K562 (cell line): ENCODE measurements at regions not wholly inside any gene's neighbourhood (a gene's known extent, or its start where the extent isn't known, plus 50 kb on each side); places are given as distances from the start of the nearest gene placed in this dataset.

Experiments used
- CBFA2T2 ChIP-seq: fragments of 450-650 bp; conservative IDR thresholded peaks from 2 replicates; pipeline ENCODE4 v1.6.1; 2017; ENCODE audit warnings: mild to moderate bottlenecking
- CBFA2T3 ChIP-seq: fragments of 450-650 bp; IDR thresholded peaks from 2 replicates; pipeline ENCODE4 v1.6.1; 2017
- CREB5 ChIP-seq: fragments of 250-450 bp; sonication (Bioruptor Pico); IDR thresholded peaks from 2 replicates; pipeline ENCODE4 v1.5.0; 2020; ENCODE audit warnings: mild to moderate bottlenecking
- DNMT1 ChIP-seq: fragments of 450-650 bp; IDR thresholded peaks from 2 replicates; pipeline ENCODE4 v1.6.1; 2016; ENCODE audit warnings: antibody characterized with exemption, mild to moderate bottlenecking
- NCOA6 ChIP-seq: fragments of 450-650 bp; IDR thresholded peaks from 2 replicates; pipeline ENCODE4 v1.6.1; 2017; ENCODE audit warnings: mild to moderate bottlenecking
- NFIC ChIP-seq: fragments of 450-650 bp; IDR thresholded peaks from 2 replicates; pipeline ENCODE4 v1.6.1; 2017; ENCODE audit warnings: mild to moderate bottlenecking, inconsistent platforms
- PPARD ChIP-seq: fragments of 250-450 bp; sonication (Bioruptor Pico); IDR thresholded peaks from 2 replicates; pipeline ENCODE4 v1.8.0; 2022; ENCODE audit warnings: inconsistent platforms, mild to moderate bottlenecking, moderate library complexity
- SNAPC5 ChIP-seq: fragments of 250-450 bp; sonication (Bioruptor Pico); IDR thresholded peaks from 2 replicates; pipeline ENCODE4 v1.8.0; 2021; ENCODE audit warnings: moderate library complexity, mild to moderate bottlenecking, inconsistent platforms
- SRSF7 ChIP-seq: fragments of 200-400 bp; formaldehyde crosslinking; optimal IDR thresholded peaks from 2 replicates; pipeline ENCODE3; 2017; ENCODE audit warnings: mild to moderate bottlenecking, low read depth, low read length
- TAL1 ChIP-seq: fragments of 450-650 bp; IDR thresholded peaks from 2 replicates; pipeline ENCODE4 v1.6.1; 2016; ENCODE audit warnings: mild to moderate bottlenecking
- TEAD2 ChIP-seq: fragments of 450-650 bp; IDR thresholded peaks from 2 replicates; pipeline ENCODE4 v1.6.1; 2016; ENCODE audit warnings: missing genetic modification characterization, control low read depth, missing compliant biosample characterization
- UBTF ChIP-seq, 2 experiments: IDR thresholded peaks; 2 replicates each; pipeline ENCODE4 v1.6.1; 2012; ENCODE audit warnings: improper control_type of control experiment in 2 of 2, low read depth in 2 of 2, low read length in 2 of 2, borderline replicate concordance in 1 of 2
- ZFX ChIP-seq: sonication (generic); formaldehyde crosslinking; IDR thresholded peaks from 2 replicates; pipeline ENCODE4 v1.8.0; 2022; ENCODE audit warnings: mild to moderate bottlenecking, missing genetic modification reagents, moderate library complexity
- ZNF766 ChIP-seq: fragments of 200-800 bp; sonication (Bioruptor generic); conservative IDR thresholded peaks from 2 replicates; pipeline ENCODE4 v1.6.1; 2016; ENCODE audit warnings: missing genetic modification characterization, missing compliant biosample characterization
- TF ChIP-seq, protein P1 (sequence below): fragments of 200-400 bp; formaldehyde crosslinking; IDR thresholded peaks from 2 replicates; pipeline ENCODE4 v1.6.1; 2017; ENCODE audit warnings: mild to moderate bottlenecking, low read depth, low read length, moderate library complexity
- TF ChIP-seq, protein P2 (sequence below): sonication (generic); formaldehyde crosslinking; IDR thresholded peaks from 2 replicates; pipeline ENCODE4 v1.8.0; 2022; ENCODE audit warnings: mild to moderate bottlenecking, missing genetic modification reagents
- TF ChIP-seq, protein P3 (sequence below): fragments of 450-650 bp; IDR thresholded peaks from 2 replicates; pipeline ENCODE4 v1.6.1; 2017; ENCODE audit warnings: mild to moderate bottlenecking, moderate library complexity

- TF ChIP-seq, protein P1, sequence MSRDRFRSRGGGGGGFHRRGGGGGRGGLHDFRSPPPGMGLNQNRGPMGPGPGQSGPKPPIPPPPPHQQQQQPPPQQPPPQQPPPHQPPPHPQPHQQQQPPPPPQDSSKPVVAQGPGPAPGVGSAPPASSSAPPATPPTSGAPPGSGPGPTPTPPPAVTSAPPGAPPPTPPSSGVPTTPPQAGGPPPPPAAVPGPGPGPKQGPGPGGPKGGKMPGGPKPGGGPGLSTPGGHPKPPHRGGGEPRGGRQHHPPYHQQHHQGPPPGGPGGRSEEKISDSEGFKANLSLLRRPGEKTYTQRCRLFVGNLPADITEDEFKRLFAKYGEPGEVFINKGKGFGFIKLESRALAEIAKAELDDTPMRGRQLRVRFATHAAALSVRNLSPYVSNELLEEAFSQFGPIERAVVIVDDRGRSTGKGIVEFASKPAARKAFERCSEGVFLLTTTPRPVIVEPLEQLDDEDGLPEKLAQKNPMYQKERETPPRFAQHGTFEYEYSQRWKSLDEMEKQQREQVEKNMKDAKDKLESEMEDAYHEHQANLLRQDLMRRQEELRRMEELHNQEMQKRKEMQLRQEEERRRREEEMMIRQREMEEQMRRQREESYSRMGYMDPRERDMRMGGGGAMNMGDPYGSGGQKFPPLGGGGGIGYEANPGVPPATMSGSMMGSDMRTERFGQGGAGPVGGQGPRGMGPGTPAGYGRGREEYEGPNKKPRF: no peak
- TF ChIP-seq CREB5 (CRISPR knock-in tag) (no peak), DNMT1 (no peak), ZFX (CRISPR knock-in tag) (no peak), NCOA6 (no peak), TAL1 (peak; percentile 23; the same call in 1 of the 2 replicates), NFIC (no peak), TEAD2 (no peak), CBFA2T2 (peak; percentile 14; the same call in 1 of the 2 replicates), PPARD (CRISPR knock-in tag) (no peak), CBFA2T3 (peak; percentile 55), SNAPC5 (CRISPR knock-in tag) (no peak), ZNF766 (CRISPR knock-in tag) (no peak), UBTF (IDR thresholded peaks at IDR 0.05; ENCODE audit: borderline replicate concordance in 1 of 2, low read depth in 2 of 2, low read length in 2 of 2) (no peak), SRSF7 (no peak)
- TF ChIP-seq, protein P2, sequence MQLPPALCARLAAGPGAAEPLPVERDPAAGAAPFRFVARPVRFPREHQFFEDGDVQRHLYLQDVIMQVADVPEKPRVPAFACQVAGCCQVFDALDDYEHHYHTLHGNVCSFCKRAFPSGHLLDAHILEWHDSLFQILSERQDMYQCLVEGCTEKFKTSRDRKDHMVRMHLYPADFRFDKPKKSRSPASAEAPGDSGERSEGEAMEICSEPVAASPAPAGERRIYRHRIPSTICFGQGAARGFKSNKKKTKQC (CRISPR knock-in tag): no peak
- TF ChIP-seq, protein P3, sequence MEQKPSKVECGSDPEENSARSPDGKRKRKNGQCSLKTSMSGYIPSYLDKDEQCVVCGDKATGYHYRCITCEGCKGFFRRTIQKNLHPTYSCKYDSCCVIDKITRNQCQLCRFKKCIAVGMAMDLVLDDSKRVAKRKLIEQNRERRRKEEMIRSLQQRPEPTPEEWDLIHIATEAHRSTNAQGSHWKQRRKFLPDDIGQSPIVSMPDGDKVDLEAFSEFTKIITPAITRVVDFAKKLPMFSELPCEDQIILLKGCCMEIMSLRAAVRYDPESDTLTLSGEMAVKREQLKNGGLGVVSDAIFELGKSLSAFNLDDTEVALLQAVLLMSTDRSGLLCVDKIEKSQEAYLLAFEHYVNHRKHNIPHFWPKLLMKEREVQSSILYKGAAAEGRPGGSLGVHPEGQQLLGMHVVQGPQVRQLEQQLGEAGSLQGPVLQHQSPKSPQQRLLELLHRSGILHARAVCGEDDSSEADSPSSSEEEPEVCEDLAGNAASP: no peak
These were observed 66.0 kb upstream of the TENM4 start (continued) for GRCh38 chr11:79506734-79507344.
